H1 (cell line): ENCODE measurements at regions not wholly inside any gene's neighbourhood (a gene's known extent, or its start where the extent isn't known, plus 50 kb on each side); places are given as distances from the start of the nearest gene placed in this dataset.

ENCODE experiments used
- POU5F1 ChIP-seq: IDR thresholded peaks from 2 replicates; pipeline ENCODE4 v1.6.1; 2011; ENCODE audit warnings: low read depth, mild to moderate bottlenecking, low read length, moderate library complexity
- USF2 ChIP-seq: IDR thresholded peaks from 2 replicates; pipeline ENCODE4 v1.6.1; 2011; ENCODE audit warnings: low read length, improper control_type of control experiment

DNA sequence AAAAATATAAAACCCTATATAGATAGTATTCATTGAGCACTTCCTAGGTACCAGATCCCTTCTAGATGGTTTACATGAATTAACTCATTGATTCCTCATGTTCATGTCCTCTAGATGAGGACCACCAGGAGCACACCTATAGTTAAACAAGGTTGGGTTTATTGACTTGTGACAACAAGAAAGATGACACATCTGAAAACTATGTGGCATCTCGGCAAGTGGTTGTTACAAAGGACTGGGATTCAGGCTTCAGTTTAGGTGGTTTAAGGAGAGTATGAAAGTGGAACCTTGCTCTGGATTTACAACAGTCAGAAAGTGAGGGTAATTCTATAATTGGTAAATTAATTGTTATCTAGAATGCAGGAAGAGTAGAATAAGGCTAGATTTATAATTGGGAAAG, 99.0 kb upstream of the PHF14 start (continued):
- TF ChIP-seq POU5F1 (no peak), USF2 (no peak)
- TF ChIP-seq, all 59 proteins: peak for 0
